ENCODE measurements at regions not wholly inside any gene's neighbourhood (a gene's known extent, or its start where the extent isn't known, plus 50 kb on each side); places are given as distances from the start of the nearest gene placed in this dataset.
"Not testable (repeated sequence)": the region's sequence is repeated elsewhere in the genome, so short reads cannot be mapped to it uniquely, and the experiment has no call there.

- DNase-seq (ENCODE audit: low read depth in 1 of 2, low spot score in 1 of 2): no peak
Observed at GRCh38 chr13:73815796-73816195, 318.4 kb downstream of the KLF12 start.

GRCh38 chr13:73810647-73811046 is 323.6 kb downstream of the KLF12 start:
- DNase-seq (ENCODE audit: low read depth in 1 of 2, low spot score in 1 of 2): no peak

GRCh38 chr13:73809561-73809960 is 324.6 kb downstream of the KLF12 start:
- no peak for DNase-seq (ENCODE audit: low read depth in 1 of 2, low spot score in 1 of 2)

GRCh38 chr13:73808318-73808717 is 325.9 kb downstream of the KLF12 start:
- no peak for DNase-seq (ENCODE audit: low read depth in 1 of 2, low spot score in 1 of 2)

GRCh38 chr13:73805326-73805958 is 328.8 kb downstream of the KLF12 start:
- DNase-seq (ENCODE audit: low read depth in 1 of 2, low spot score in 1 of 2): not testable (repeated sequence)

- no peak for DNase-seq (ENCODE audit: low read depth in 1 of 2, low spot score in 1 of 2)
Observed at GRCh38 chr13:73803997-73804396, 330.2 kb downstream of the KLF12 start.

GRCh38 chr13:73800011-73800410 is 334.2 kb downstream of the KLF12 start:
- DNase-seq (ENCODE audit: low read depth in 1 of 2, low spot score in 1 of 2): no peak

GRCh38 chr13:73794755-73795154 is 339.4 kb downstream of the KLF12 start:
- DNase-seq (ENCODE audit: low read depth in 1 of 2, low spot score in 1 of 2): no peak

- DNase-seq (ENCODE audit: low read depth in 1 of 2, low spot score in 1 of 2): no peak
Observed at GRCh38 chr13:73793361-73793760, 340.8 kb downstream of the KLF12 start.

GRCh38 chr13:73792796-73793195 is 341.4 kb downstream of the KLF12 start:
- DNase-seq (ENCODE audit: low read depth in 1 of 2, low spot score in 1 of 2): no peak

GRCh38 chr13:73782450-73783449 is 351.5 kb downstream of the KLF12 start:
- DNase-seq (ENCODE audit: low read depth in 1 of 2, low spot score in 1 of 2): no peak

GRCh38 chr13:73781384-73781783 is 352.8 kb downstream of the KLF12 start:
- no peak for DNase-seq (ENCODE audit: low read depth in 1 of 2, low spot score in 1 of 2)

GRCh38 chr13:73779881-73780280 is 354.3 kb downstream of the KLF12 start:
- no peak for DNase-seq (ENCODE audit: low read depth in 1 of 2, low spot score in 1 of 2)

GRCh38 chr13:73778242-73778864 is 355.9 kb downstream of the KLF12 start:
- DNase-seq (ENCODE audit: low read depth in 1 of 2, low spot score in 1 of 2): no peak

- no peak for DNase-seq (ENCODE audit: low read depth in 1 of 2, low spot score in 1 of 2)
Observed at GRCh38 chr13:73777134-73777533, 357.1 kb downstream of the KLF12 start.

GRCh38 chr13:73776151-73776785 is 357.9 kb downstream of the KLF12 start:
- no peak for DNase-seq (ENCODE audit: low read depth in 1 of 2, low spot score in 1 of 2)

- no peak for DNase-seq (ENCODE audit: low read depth in 1 of 2, low spot score in 1 of 2)
Observed at GRCh38 chr13:73773168-73773549, 361.0 kb downstream of the KLF12 start.

- DNase-seq (ENCODE audit: low read depth in 1 of 2, low spot score in 1 of 2): no peak
Observed at GRCh38 chr13:73772449-73773167, 361.6 kb downstream of the KLF12 start.

- DNase-seq (ENCODE audit: low read depth in 1 of 2, low spot score in 1 of 2): no peak
Observed at GRCh38 chr13:73767747-73768315, 366.4 kb downstream of the KLF12 start.

- no peak for DNase-seq (ENCODE audit: low read depth in 1 of 2, low spot score in 1 of 2)
Observed at GRCh38 chr13:73767191-73767741, 366.9 kb downstream of the KLF12 start.
